MM.1S (cell line): ENCODE measurements at regions not wholly inside any gene's neighbourhood (a gene's known extent, or its start where the extent isn't known, plus 50 kb on each side); places are given as distances from the start of the nearest gene placed in this dataset.

Source experiments
- DNase-seq: peaks from one replicate; pipeline ENCODE4 v3.0.0-alpha.2; 2015
- H2AFZ ChIP-seq: fragments of 300-600 bp; sonication (generic); 2 replicates; pipeline ENCODE4 v1.6.0; 2016; ENCODE audit warnings: antibody characterized with exemption, low read length
- H3F3A ChIP-seq: fragments of 300-600 bp; sonication (generic); 2 replicates; pipeline ENCODE4 v1.6.1; 2016; ENCODE audit warnings: mild to moderate bottlenecking, antibody characterized with exemption, low read length, moderate library complexity, mixed read lengths; ENCODE audit not compliant: insufficient read depth
- H3K27ac ChIP-seq: fragments of 300-600 bp; sonication (generic); 2 replicates; pipeline ENCODE4 v1.5.1; 2016; ENCODE audit warnings: mild to moderate bottlenecking, low read length
- H3K27me3 ChIP-seq: fragments of 300-600 bp; sonication (generic); replicated peaks from 2 replicates; pipeline ENCODE4 v1.6.0; 2016; ENCODE audit warnings: low read length; ENCODE audit not compliant: insufficient read depth
- H3K36me3 ChIP-seq: fragments of 300-600 bp; sonication (generic); replicated peaks from 2 replicates; pipeline ENCODE4 v1.6.1; 2016; ENCODE audit warnings: mild to moderate bottlenecking, low read length, mixed read lengths; ENCODE audit not compliant: insufficient read depth
- H3K4me1 ChIP-seq: fragments of 300-600 bp; sonication (generic); 2 replicates; pipeline ENCODE4 v1.6.1; 2016; ENCODE audit warnings: low read length, mixed read lengths
- H3K4me2 ChIP-seq: fragments of 300-600 bp; sonication (generic); 2 replicates; pipeline ENCODE4 v1.6.0; 2016; ENCODE audit warnings: low read depth, low read length
- H3K4me3 ChIP-seq: fragments of 300-600 bp; sonication (generic); 2 replicates; pipeline ENCODE4 v1.5.1; 2016; ENCODE audit warnings: low read length, mixed read lengths
- H3K79me2 ChIP-seq: fragments of 300-600 bp; sonication (generic); 2 replicates; pipeline ENCODE4 v1.6.1; 2016; ENCODE audit warnings: mixed run types, low read length, mixed read lengths
- H3K9ac ChIP-seq: fragments of 300-600 bp; sonication (generic); 2 replicates; pipeline ENCODE4 v1.6.1; 2016; ENCODE audit warnings: low read length, mixed read lengths
- H3K9me2 ChIP-seq: fragments of 300-600 bp; sonication (generic); replicated peaks from 2 replicates; pipeline ENCODE4 v1.6.1; 2016; ENCODE audit warnings: mild to moderate bottlenecking, low read length, mixed read lengths; ENCODE audit not compliant: insufficient read depth
- H3K9me3 ChIP-seq: fragments of 300-600 bp; sonication (generic); replicated peaks from 2 replicates; pipeline ENCODE4 v1.6.1; 2016; ENCODE audit warnings: mild to moderate bottlenecking, low read length, mixed read lengths; ENCODE audit not compliant: insufficient read depth
- H4K20me1 ChIP-seq: fragments of 300-600 bp; sonication (generic); 2 replicates; pipeline ENCODE4 v1.6.1; 2016; ENCODE audit warnings: mild to moderate bottlenecking, low read length, moderate library complexity, mixed read lengths; ENCODE audit not compliant: insufficient read depth
- CTCF ChIP-seq: fragments of 300-600 bp; sonication (generic); IDR thresholded peaks from 2 replicates; pipeline ENCODE4 v1.5.1; 2016; ENCODE audit warnings: antibody characterized with exemption, low read length, mixed read lengths
- EZH2 ChIP-seq: fragments of 300-600 bp; sonication (generic); optimal IDR thresholded peaks from 2 replicates; pipeline ENCODE3; 2017; ENCODE audit warnings: low read depth, mild to moderate bottlenecking, antibody characterized with exemption, low read length, mixed read lengths
- EZH2phosphoT487 ChIP-seq: fragments of 300-600 bp; sonication (generic); IDR thresholded peaks from 2 replicates; pipeline ENCODE4 v1.6.1; 2018; ENCODE audit warnings: antibody characterized with exemption, low read length

GRCh38 chr3:166127969-166128368, 290.7 kb upstream of the BCHE start:
- no peak overlapping the region for H3K9ac ChIP-seq
- TF ChIP-seq EZH2phosphoT487: no peak
- TF ChIP-seq CTCF: no peak
- no peak for TF ChIP-seq EZH2
- no peak overlapping the region for H3K4me3 ChIP-seq
- no peaks in the 10 kb centered on the region for H3K9me2 ChIP-seq
- H3K27me3 ChIP-seq: no peaks in the 10 kb centered on the region
- no peaks in the 10 kb centered on the region for H3K36me3 ChIP-seq
- no peaks in the 10 kb centered on the region for H3K9me3 ChIP-seq
- no peak overlapping the region for H3K27ac ChIP-seq
- H4K20me1 ChIP-seq: no peaks in the 10 kb centered on the region
- H3K4me2 ChIP-seq: no peak overlapping the region
- H3F3A ChIP-seq: no peaks in the 10 kb centered on the region
- no peaks in the 10 kb centered on the region for H3K79me2 ChIP-seq
- no peak overlapping the region for H2AFZ ChIP-seq
- DNase-seq: no peak
- H3K4me1 ChIP-seq: no peaks in the 10 kb centered on the region

DNA sequence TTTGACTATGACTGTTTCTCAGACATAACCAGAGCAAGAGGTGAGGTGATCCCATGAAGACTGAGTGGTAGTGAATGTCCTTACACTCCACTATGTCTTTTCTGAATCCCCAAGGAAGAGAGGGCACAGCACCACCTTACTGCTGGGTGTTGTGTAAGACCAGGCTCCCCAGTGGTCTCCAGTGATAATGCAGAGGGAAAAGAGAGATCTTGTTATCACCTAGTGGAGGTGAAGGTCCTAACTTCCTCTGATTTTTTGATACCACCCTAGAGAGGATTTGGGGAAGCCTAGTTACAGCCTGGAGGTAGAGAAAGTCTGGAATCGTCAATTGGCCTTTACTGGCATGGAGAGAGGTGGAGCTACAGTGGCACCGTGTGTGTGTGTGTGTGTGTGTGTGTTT, 288.0 kb upstream of the BCHE start:
- Histone ChIP-seq H3K4me1 (no peaks in the 10 kb centered on the region), H3K9ac (no peak overlapping the region), H3K27ac (no peak overlapping the region), H3K9me3 (no peaks in the 10 kb centered on the region), H3K79me2 (no peaks in the 10 kb centered on the region), H4K20me1 (no peaks in the 10 kb centered on the region), H3K9me2 (no peaks in the 10 kb centered on the region), H3F3A (no peaks in the 10 kb centered on the region), H3K36me3 (no peaks in the 10 kb centered on the region), H3K4me3 (no peak overlapping the region), H3K4me2 (no peak overlapping the region), H3K27me3 (no peaks in the 10 kb centered on the region), H2AFZ (no peak overlapping the region)
- DNase-seq: no peak
- no peak for TF ChIP-seq EZH2phosphoT487
- no peak for TF ChIP-seq CTCF
- TF ChIP-seq EZH2: no peak

DNA sequence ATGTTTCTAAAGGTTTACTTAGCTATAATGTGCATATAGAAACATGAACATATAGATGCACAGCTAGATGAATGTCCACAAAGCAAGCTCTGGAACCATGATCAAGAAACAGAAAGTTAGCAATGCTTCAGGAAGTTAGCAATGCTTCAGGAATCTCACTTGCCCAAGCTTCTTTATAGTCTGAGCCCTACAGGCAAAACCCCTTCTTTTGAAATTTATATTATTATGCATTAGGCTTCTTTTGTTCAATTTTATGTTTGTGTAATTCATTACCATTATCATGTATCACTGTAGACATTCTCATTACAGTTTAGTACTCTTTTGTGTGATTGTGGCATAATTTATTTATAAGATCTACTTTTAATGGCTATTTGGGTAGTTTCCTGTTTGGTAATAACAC, 286.4 kb upstream of the BCHE start:
- TF ChIP-seq EZH2phosphoT487: no peak
- TF ChIP-seq EZH2: no peak
- no peak for TF ChIP-seq CTCF
- H3K36me3 ChIP-seq: no peaks in the 10 kb centered on the region
- no peak overlapping the region for H3K27ac ChIP-seq

More for the DNA sequence above, 286.4 kb upstream of the BCHE start:
- H4K20me1 ChIP-seq: no peaks in the 10 kb centered on the region
- H3K9ac ChIP-seq: no peak overlapping the region
- no peaks in the 10 kb centered on the region for H3K79me2 ChIP-seq
- H3K27me3 ChIP-seq: no peaks in the 10 kb centered on the region
- no peak overlapping the region for H3K4me3 ChIP-seq
- H3F3A ChIP-seq: no peaks in the 10 kb centered on the region
- H3K9me2 ChIP-seq: no peaks in the 10 kb centered on the region
- no peak overlapping the region for H3K4me2 ChIP-seq
- no peak for DNase-seq
- H3K4me1 ChIP-seq: no peaks in the 10 kb centered on the region
- H3K9me3 ChIP-seq: no peaks in the 10 kb centered on the region
- H2AFZ ChIP-seq: no peak overlapping the region
